Lung (tissue), 11 donors: ENCODE measurements at regions not wholly inside any gene's neighbourhood (a gene's known extent, or its start where the extent isn't known, plus 50 kb on each side); places are given as distances from the start of the nearest gene placed in this dataset.

ENCODE experiments used
- ATAC-seq: fragments of 200-7000 bp; cut with Tn5 transposase; one replicate; pipeline ENCODE4 v1.9.1; 2020; ENCODE audit warnings: moderate number of reproducible peaks; ENCODE audit not compliant: insufficient read depth, low FRiP score
- DNase-seq, 3 donors: peaks; one replicate each; pipeline ENCODE4 v3.0.0-alpha.2; 2013 to 2017
- H3K27ac ChIP-seq, 2 donors: one replicate each; pipeline ENCODE4 v1.5.1; 2013; ENCODE audit warnings: mild to moderate bottlenecking in 2 of 2, moderate library complexity in 2 of 2, control low read depth in 1 of 2, inconsistent platforms in 1 of 2, low read depth in 1 of 2, low read length in 1 of 2
- H3K27me3 ChIP-seq, 3 donors: one replicate each; pipeline ENCODE4 v1.5.1; 2013; ENCODE audit warnings: low read length in 2 of 3; ENCODE audit not compliant: control insufficient read depth in 3 of 3, insufficient read depth in 3 of 3
- H3K36me3 ChIP-seq, 4 donors: one replicate each; pipeline ENCODE4 v1.5.1; 2013; ENCODE audit warnings: low read length in 4 of 4, mild to moderate bottlenecking in 1 of 4, moderate library complexity in 1 of 4; ENCODE audit not compliant: control insufficient read depth in 4 of 4, insufficient read depth in 4 of 4
- H3K4me1 ChIP-seq, 5 donors: one replicate each; pipeline ENCODE4 v1.5.1; 2013; ENCODE audit warnings: low read length in 5 of 5, mild to moderate bottlenecking in 2 of 5, moderate library complexity in 1 of 5; ENCODE audit not compliant: control insufficient read depth in 5 of 5, insufficient read depth in 5 of 5
- H3K4me3 ChIP-seq: one replicate; pipeline ENCODE4 v1.5.1; 2013; ENCODE audit warnings: mild to moderate bottlenecking, control low read depth, moderate library complexity
- H3K9ac ChIP-seq, 2 donors: one replicate each; pipeline ENCODE4 v1.5.1; 2013; ENCODE audit warnings: low read length in 2 of 2, control low read depth in 1 of 2; ENCODE audit not compliant: insufficient read depth in 1 of 2
- H3K9me3 ChIP-seq, 4 donors: one replicate each; pipeline ENCODE4 v1.5.1; 2013; ENCODE audit warnings: low read length in 3 of 4, mild to moderate bottlenecking in 1 of 4, moderate library complexity in 1 of 4; ENCODE audit not compliant: control insufficient read depth in 4 of 4, insufficient read depth in 3 of 4
- WGBS, 2 donors: extraction: QIAGEN DNeasy Blood & Tissue Kit; methylation state at CpG; one replicate each; pipeline ENCODE4 v1.1.7; 2013; 5-methylcytosine and 5-hydroxymethylcytosine counted together
- TF ChIP-seq, protein P1 (sequence below): IDR thresholded peaks from 2 replicates; pipeline ENCODE4 v1.5.1; 2012; ENCODE audit warnings: mild to moderate bottlenecking; ENCODE audit errors: control extremely low read depth, extremely low read depth
- donor health status: control.
- donor health status: control.
- donor health status: Bipolar disorder and iron deficiency.
- donor health status: healthy.
- donor health status: DM: yes; HTN: yes; CAD: no.

- Histone ChIP-seq H3K27ac (no peak overlapping the region), H3K36me3 (no peaks in the 10 kb centered on the region), H3K27me3 (no peaks in the 10 kb centered on the region), H3K9me3 (no peaks in the 10 kb centered on the region), H3K4me3 (no peak overlapping the region), H3K9ac (no peak overlapping the region), H3K4me1 (no peaks in the 10 kb centered on the region)
- DNase-seq (no peak), ATAC-seq (no peak)
- TF ChIP-seq, protein P1, sequence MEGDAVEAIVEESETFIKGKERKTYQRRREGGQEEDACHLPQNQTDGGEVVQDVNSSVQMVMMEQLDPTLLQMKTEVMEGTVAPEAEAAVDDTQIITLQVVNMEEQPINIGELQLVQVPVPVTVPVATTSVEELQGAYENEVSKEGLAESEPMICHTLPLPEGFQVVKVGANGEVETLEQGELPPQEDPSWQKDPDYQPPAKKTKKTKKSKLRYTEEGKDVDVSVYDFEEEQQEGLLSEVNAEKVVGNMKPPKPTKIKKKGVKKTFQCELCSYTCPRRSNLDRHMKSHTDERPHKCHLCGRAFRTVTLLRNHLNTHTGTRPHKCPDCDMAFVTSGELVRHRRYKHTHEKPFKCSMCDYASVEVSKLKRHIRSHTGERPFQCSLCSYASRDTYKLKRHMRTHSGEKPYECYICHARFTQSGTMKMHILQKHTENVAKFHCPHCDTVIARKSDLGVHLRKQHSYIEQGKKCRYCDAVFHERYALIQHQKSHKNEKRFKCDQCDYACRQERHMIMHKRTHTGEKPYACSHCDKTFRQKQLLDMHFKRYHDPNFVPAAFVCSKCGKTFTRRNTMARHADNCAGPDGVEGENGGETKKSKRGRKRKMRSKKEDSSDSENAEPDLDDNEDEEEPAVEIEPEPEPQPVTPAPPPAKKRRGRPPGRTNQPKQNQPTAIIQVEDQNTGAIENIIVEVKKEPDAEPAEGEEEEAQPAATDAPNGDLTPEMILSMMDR: no peak
- WGBS, 2 donors: 71 to 89% methylated on average over 9 of the region's 9 CpGs
Observed at GRCh38 chr2:41859615-41860514, 188.0 kb upstream of the PKDCC start.

- no peaks in the 10 kb centered on the region for H3K27me3 ChIP-seq
- H3K27ac ChIP-seq: no peak overlapping the region
- no peaks in the 10 kb centered on the region for H3K9me3 ChIP-seq
- 85 to 93% methylated on average over 2 of the region's 2 CpGs for WGBS, 2 donors
- H3K36me3 ChIP-seq: no peaks in the 10 kb centered on the region
- H3K4me1 ChIP-seq: no peaks in the 10 kb centered on the region
- ATAC-seq (no peak), DNase-seq (no peak)
- TF ChIP-seq, protein P1: no peak
- no peak overlapping the region for H3K9ac ChIP-seq
- H3K4me3 ChIP-seq: no peak overlapping the region
Observed at GRCh38 chr2:41863062-41863461, 184.8 kb upstream of the PKDCC start.

GRCh38 chr2:41865263-41865662 lies 182.6 kb upstream of the PKDCC start:
- no peaks in the 10 kb centered on the region for H3K27me3 ChIP-seq
- H3K4me3 ChIP-seq: no peak overlapping the region
- peaks cover 0 to 4% (median 0%) of the 10 kb centered on the region in 5 donors for H3K4me1 ChIP-seq
- H3K9ac ChIP-seq: no peak overlapping the region
- H3K36me3 ChIP-seq: no peaks in the 10 kb centered on the region
- ATAC-seq (no peak), DNase-seq (no peak)
- TF ChIP-seq, protein P1: no peak
- 76 to 83% methylated on average over 3 of the region's 3 CpGs for WGBS, 2 donors
- H3K27ac ChIP-seq: no peak overlapping the region
- no peaks in the 10 kb centered on the region for H3K9me3 ChIP-seq
